GM12878 (cell line): ENCODE measurements at regions not wholly inside any gene's neighbourhood (a gene's known extent, or its start where the extent isn't known, plus 50 kb on each side); places are given as distances from the start of the nearest gene placed in this dataset.

Source experiments
- ATAC-seq: fragments of 200-7000 bp; cut with Tn5 transposase; 3 replicates; pipeline ENCODE4 v1.9.1; 2020; ENCODE audit warnings: mild to moderate bottlenecking, moderate library complexity
- BruUV-seq: library from RNA; stranded (reverse); fragments of 400-500 nt; replicated peaks from 2 replicates; lab custom pipeline; 2021; lab: Mats Ljungman, UMichigan
- CTCF ChIA-PET: fragments of 300-600 bp; sonication (Branson Sonifier 250); formaldehyde crosslinking; extraction: SDS; loops from one replicate; lab custom pipeline; 2021; ENCODE audit warnings: inconsistent platforms; lab: Yijun Ruan, JAX
- POLR2A ChIA-PET: fragments of 350-600 bp; formaldehyde crosslinking; extraction: SDS; loops from one replicate; lab custom pipeline; 2021; ENCODE audit warnings: inconsistent platforms; lab: Charles Lee
- RAD21 ChIA-PET: fragments of 300-600 bp; sonication (Branson Sonifier 250); formaldehyde crosslinking; loops from one replicate; lab custom pipeline; 2023; ENCODE audit warnings: antibody characterized with exemption; ENCODE audit not compliant: unreplicated experiment; lab: Charles Lee
- SMC1A ChIA-PET: fragments of 300-600 bp; sonication (Branson Sonifier 250); formaldehyde crosslinking; loops from one replicate; lab custom pipeline; 2023; ENCODE audit not compliant: unreplicated experiment, uncharacterized antibody; lab: Charles Lee
- DNase-seq: peaks from one replicate; pipeline ENCODE4 v3.0.0-alpha.2; 2011; ENCODE audit warnings: low read depth, low spot score
- FAIRE-seq: peaks from 3 replicates; lab custom pipeline; 2011; peaks lifted over from hg19 to GRCh38; lab: Jason Lieb, UNC
- H2AFZ ChIP-seq: 2 replicates; pipeline ENCODE4 v1.6.0; 2011; ENCODE audit warnings: low read depth, low read length, control low read depth; ENCODE audit not compliant: control insufficient read depth
- H3K27ac ChIP-seq: 2 replicates; pipeline ENCODE4 v1.5.1; 2011; ENCODE audit warnings: control low read depth; ENCODE audit not compliant: control insufficient read depth, insufficient read depth
- H3K27me3 ChIP-seq, 2 experiments: replicated peaks in 1 of 2; 2 replicates each; pipeline versions ENCODE4 v1.6.0 to v1.6.1; 2011; ENCODE audit warnings: low read length in 1 of 2; ENCODE audit not compliant: control insufficient read depth in 2 of 2, insufficient read depth in 2 of 2
- H3K36me3 ChIP-seq, 2 experiments: 2 replicates each; pipeline ENCODE4 v1.5.1; 2011; ENCODE audit warnings: low read length in 1 of 2; ENCODE audit not compliant: control insufficient read depth in 2 of 2, insufficient read depth in 2 of 2
- H3K4me1 ChIP-seq: 2 replicates; pipeline ENCODE4 v1.6.1; 2011; ENCODE audit warnings: mild to moderate bottlenecking, low read length, moderate library complexity, mixed read lengths; ENCODE audit not compliant: control insufficient read depth, insufficient read depth
- H3K4me2 ChIP-seq: 2 replicates; pipeline ENCODE4 v1.6.0; 2011; ENCODE audit warnings: control low read depth; ENCODE audit not compliant: control insufficient read depth, insufficient read depth
- H3K4me3 ChIP-seq: fragments of 200-600 bp; sonication (generic); 2 replicates; pipeline ENCODE4 v1.5.1; 2016
- H3K79me2 ChIP-seq: 2 replicates; pipeline ENCODE4 v1.6.0; 2011; ENCODE audit warnings: low read length; ENCODE audit not compliant: control insufficient read depth, insufficient read depth
- H3K9ac ChIP-seq: 2 replicates; pipeline ENCODE4 v1.8.0; 2011; ENCODE audit warnings: low read length, control low read depth, mixed read lengths; ENCODE audit not compliant: control insufficient read depth, insufficient read depth
- H3K9me3 ChIP-seq: replicated peaks from 3 replicates; pipeline ENCODE4 v1.5.1; 2011; ENCODE audit warnings: mild to moderate bottlenecking, low read length; ENCODE audit not compliant: control insufficient read depth, insufficient read depth
- H4K20me1 ChIP-seq: 2 replicates; pipeline ENCODE4 v1.6.0; 2011; ENCODE audit not compliant: control insufficient read depth, insufficient read depth
- CEBPB ChIP-seq, 2 experiments: fragments of 150-350 bp in 1 of 2; IDR thresholded peaks; 2 replicates each; pipeline ENCODE4 v1.6.1; 2012 to 2014; ENCODE audit warnings: low read depth in 2 of 2, low read length in 2 of 2, borderline replicate concordance in 1 of 2, inconsistent platforms in 1 of 2
- MTA2 ChIP-seq: fragments of 450-650 bp; IDR thresholded peaks from 2 replicates; pipeline ENCODE4 v1.6.1; 2016; ENCODE audit warnings: low read depth, mild to moderate bottlenecking, moderate library complexity
- NFXL1 ChIP-seq: fragments of 450-650 bp; IDR thresholded peaks from 2 replicates; pipeline ENCODE4 v1.6.1; 2017; ENCODE audit warnings: antibody characterized with exemption, mild to moderate bottlenecking, borderline replicate concordance
- NFYA ChIP-seq: IDR thresholded peaks from 2 replicates; pipeline ENCODE4 v1.6.1; 2011; ENCODE audit warnings: low read depth, mild to moderate bottlenecking, low read length, improper control_type of control experiment, borderline replicate concordance
- PML ChIP-seq: IDR thresholded peaks from 2 replicates; pipeline ENCODE4 v1.6.1; 2012; ENCODE audit warnings: low read length, inconsistent platforms
- RUNX3 ChIP-seq: IDR thresholded peaks from 2 replicates; pipeline ENCODE4 v1.6.1; 2012; ENCODE audit warnings: low read length, inconsistent platforms
- SPI1 ChIP-seq: IDR thresholded peaks from 2 replicates; pipeline ENCODE4 v1.6.1; 2011; ENCODE audit warnings: low read depth, mild to moderate bottlenecking, low read length, moderate library complexity, borderline replicate concordance; ENCODE audit not compliant: insufficient read depth
- TAF1 ChIP-seq: IDR thresholded peaks from 2 replicates; pipeline ENCODE4 v1.6.1; 2011; ENCODE audit warnings: mild to moderate bottlenecking, low read depth, low read length, borderline replicate concordance
- ZNF24 ChIP-seq: fragments of 450-650 bp; IDR thresholded peaks from 2 replicates; pipeline ENCODE4 v1.6.1; 2017; ENCODE audit warnings: antibody characterized with exemption, mild to moderate bottlenecking
- WGBS: methylation state at CpG from one replicate; pipeline ENCODE4 v1.1.6; 2016; ENCODE audit warnings: low lambda C conversion rate; ENCODE audit not compliant: insufficient replicate concordance, insufficient coverage; ENCODE audit errors: missing lambda C conversion rate; 5-methylcytosine and 5-hydroxymethylcytosine counted together
- in situ Hi-C: fragments of 300-500 bp; cut with MboI; formaldehyde crosslinking; loops from 9 replicates; pipeline ENCODE4 v1.14.3; 2018; ENCODE audit warnings: mixed read lengths
- intact Hi-C: fragments of 100-400 bp; cut with micrococcal nuclease; formaldehyde crosslinking; loops from one replicate; pipeline ENCODE4 v1.14.2; 2022; ENCODE audit not compliant: unreplicated experiment
- TF ChIP-seq, protein P1 (sequence below): fragments of 450-650 bp; IDR thresholded peaks from 2 replicates; pipeline ENCODE4 v1.6.1; 2014; ENCODE audit warnings: mild to moderate bottlenecking

DNA sequence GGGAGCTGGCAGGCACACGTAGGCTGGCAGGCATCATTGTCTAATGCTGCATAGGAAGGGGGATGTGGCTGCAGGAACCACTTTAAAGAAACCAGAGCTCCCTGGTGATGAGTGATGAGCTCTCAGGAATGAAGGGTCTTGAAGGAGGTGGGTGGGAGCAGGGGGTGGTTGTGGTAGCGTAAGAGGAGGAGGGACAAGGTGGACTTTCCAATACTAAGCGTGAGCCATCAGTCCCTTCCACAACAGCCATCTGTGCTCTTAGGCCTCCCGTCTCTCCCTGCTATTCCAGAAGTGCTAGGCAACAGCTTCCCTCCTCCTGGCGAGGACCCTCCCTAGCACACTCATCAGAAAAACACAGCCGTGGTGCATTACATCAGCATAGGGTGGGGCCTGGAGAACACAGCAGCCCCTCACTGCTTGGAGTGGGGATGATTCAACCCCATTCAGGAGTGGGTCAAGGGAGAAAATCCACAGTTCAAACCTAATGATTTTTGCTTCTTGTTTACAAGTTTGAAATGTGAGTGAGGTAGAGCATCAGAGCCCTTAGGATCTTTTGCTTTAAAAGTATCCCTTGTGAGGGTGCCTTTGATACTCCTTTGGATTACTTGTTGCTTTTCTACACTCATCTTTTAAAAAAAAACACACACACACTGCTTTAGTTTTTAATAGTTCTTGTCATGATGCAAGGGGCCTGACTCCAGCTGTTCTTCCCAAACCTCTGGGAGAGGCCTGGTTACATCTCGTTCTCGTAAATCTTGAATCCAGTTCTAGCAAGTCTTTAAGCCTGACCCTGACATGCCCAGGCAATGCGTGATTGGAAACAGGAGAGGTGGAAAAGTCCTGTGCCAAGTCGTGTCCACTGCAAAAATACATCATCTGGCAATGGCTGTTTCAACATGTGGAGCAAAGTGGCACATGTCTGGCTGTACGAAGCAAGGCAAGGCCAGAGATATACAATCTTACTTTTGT lies 356.4 kb upstream of the DDHD1 start (continued):
- no peak for TF ChIP-seq NFYA
- TF ChIP-seq RUNX3 = no peak
- TF ChIP-seq ZNF24 = no peak
- no peak for TF ChIP-seq MTA2
- TF ChIP-seq SPI1 = no peak

DNA sequence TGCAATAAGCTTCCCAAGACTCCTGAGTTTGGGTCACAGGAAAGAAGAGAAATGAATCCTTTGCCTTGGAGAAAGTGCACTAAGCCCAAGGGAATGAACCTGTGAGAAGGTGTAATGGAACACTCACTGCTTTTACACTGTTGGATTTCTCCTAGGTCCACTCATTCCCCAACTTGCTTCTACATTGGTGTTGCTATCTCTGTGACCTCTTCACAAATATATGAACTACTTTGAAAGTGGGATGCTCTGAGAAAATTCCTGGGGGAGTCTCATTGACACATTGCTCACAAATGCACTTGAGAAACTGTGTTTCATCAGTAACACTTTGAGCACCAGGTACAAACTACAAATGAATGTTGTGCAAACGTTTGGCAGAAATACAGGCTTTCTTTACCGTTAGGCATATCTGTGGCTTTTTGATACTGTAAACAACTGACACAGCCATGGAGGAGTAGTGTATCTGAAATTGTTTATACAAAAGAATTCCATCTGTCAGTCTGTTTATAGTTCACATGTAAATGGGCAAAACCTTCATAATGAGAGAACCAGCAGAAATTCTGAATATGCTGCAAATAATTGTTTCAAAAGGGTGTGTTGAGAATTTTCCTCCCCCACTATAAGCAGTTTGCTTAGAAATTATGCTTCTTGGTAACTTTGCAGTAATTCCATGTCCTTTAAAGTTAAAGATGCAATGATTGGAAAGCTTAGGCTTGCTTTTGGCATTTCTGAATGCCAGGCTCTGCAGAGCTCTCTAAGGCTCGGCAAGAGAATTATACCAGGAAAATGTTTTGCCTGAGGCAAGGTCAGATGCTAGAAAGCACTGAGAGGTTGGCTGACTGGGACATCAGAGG lies 348.5 kb upstream of the DDHD1 start:
- H3K27ac ChIP-seq = no peak overlapping the region
- BruUV-seq = no TSS peak
- no peaks in the 10 kb centered on the region for H4K20me1 ChIP-seq
- no peak for DNase-seq
- no peak overlapping the region for H3K9ac ChIP-seq
- ChIA-PET POLR2A (no interaction called here), RAD21 (no interaction called here), CTCF (no interaction called here)
- H2AFZ ChIP-seq = no peak overlapping the region
- H3K36me3 ChIP-seq = no peaks in the 10 kb centered on the region
- no peak overlapping the region for H3K4me2 ChIP-seq
- no peaks in the 10 kb centered on the region for H3K4me1 ChIP-seq
- TF ChIP-seq PML (no peak), TAF1 (no peak), CEBPB (IDR thresholded peaks at IDR 0.05; ENCODE audit: borderline replicate concordance in 1 of 2, low read depth in 2 of 2, low read length in 2 of 2) (no peak), NFXL1 (no peak)
- TF ChIP-seq, protein P1, sequence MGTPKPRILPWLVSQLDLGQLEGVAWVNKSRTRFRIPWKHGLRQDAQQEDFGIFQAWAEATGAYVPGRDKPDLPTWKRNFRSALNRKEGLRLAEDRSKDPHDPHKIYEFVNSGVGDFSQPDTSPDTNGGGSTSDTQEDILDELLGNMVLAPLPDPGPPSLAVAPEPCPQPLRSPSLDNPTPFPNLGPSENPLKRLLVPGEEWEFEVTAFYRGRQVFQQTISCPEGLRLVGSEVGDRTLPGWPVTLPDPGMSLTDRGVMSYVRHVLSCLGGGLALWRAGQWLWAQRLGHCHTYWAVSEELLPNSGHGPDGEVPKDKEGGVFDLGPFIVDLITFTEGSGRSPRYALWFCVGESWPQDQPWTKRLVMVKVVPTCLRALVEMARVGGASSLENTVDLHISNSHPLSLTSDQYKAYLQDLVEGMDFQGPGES = no peak
- TF ChIP-seq, all 136 proteins: peak for 0
- H3K9me3 ChIP-seq = no peaks in the 10 kb centered on the region
- SMC1A ChIA-PET = no interaction called here
- H3K4me3 ChIP-seq = no peak overlapping the region
- ATAC-seq (no peak), FAIRE-seq (no peak)
- 71% methylated on average over 3 of the region's 3 CpGs for WGBS
- H3K27me3 ChIP-seq = no peaks in the 10 kb centered on the region
- H3K79me2 ChIP-seq = no peaks in the 10 kb centered on the region
- in situ Hi-C loops = no loop called here
- intact Hi-C loops = no loop called here
